ENCODE measurements at regions not wholly inside any gene's neighbourhood (a gene's known extent, or its start where the extent isn't known, plus 50 kb on each side); places are given as distances from the start of the nearest gene placed in this dataset.
A peak's percentile ranks its signal among the peaks of the same experiment; 100 is the strongest.

DNA sequence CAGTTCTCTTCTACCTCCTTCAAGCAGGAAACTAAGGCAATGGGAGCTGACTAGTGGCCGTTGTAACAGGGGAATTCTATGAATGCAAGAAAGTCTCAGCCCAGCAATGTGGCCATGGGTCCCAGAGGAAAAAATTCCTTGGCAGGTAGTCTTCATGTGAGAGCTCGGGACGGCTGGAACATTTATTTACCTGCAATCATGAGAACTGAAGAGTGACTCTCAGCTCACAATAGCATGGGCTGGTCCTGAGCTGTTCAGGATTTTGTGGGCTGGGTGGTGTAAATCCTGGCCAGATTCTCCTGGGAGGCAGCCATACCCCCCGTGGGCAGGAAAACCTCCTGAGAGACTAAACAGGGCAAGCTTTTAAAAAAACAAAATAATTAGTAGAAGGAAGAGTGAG, 330.3 kb upstream of the CTNNB1 start:
- in situ Hi-C loops (cut with HindIII; ENCODE audit: low pct_ligation_motif_present, low sequenced_read_pairs), result no loop called here
- Histone ChIP-seq H3K27ac (no peak overlapping the region), H3K36me3 (replicated peaks) (no peaks in the 10 kb centered on the region), H3K27me3 (replicated peaks) (no peaks in the 10 kb centered on the region), H3K4me3 (ENCODE audit: low read depth, low read length) (no peak overlapping the region)
- no peak for DNase-seq
- TF ChIP-seq, protein P1, sequence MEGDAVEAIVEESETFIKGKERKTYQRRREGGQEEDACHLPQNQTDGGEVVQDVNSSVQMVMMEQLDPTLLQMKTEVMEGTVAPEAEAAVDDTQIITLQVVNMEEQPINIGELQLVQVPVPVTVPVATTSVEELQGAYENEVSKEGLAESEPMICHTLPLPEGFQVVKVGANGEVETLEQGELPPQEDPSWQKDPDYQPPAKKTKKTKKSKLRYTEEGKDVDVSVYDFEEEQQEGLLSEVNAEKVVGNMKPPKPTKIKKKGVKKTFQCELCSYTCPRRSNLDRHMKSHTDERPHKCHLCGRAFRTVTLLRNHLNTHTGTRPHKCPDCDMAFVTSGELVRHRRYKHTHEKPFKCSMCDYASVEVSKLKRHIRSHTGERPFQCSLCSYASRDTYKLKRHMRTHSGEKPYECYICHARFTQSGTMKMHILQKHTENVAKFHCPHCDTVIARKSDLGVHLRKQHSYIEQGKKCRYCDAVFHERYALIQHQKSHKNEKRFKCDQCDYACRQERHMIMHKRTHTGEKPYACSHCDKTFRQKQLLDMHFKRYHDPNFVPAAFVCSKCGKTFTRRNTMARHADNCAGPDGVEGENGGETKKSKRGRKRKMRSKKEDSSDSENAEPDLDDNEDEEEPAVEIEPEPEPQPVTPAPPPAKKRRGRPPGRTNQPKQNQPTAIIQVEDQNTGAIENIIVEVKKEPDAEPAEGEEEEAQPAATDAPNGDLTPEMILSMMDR (IDR thresholded peaks at IDR 0.05; ENCODE audit: low read depth, low read length, missing control alignments), result no peak

DNA sequence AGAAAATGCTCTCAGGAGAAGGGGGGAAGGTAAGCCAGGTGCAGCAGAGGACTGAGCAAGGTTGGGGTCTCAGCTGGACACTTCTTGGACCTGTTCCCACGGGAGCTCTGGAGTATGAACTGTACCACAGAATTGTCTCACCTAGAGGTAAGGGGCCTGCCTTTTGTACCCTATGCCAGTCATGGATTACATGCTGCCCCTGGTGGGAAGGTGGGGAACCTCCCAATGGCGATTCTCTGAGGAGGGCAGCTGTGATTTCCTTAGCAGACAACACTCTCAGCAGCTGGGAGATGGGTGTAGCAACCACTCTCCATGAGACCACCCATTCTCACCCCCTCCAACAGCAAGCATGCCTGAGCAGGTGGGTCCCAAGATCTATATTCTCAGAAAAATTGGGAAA, 329.4 kb upstream of the CTNNB1 start:
- in situ Hi-C loops (cut with HindIII; ENCODE audit: low pct_ligation_motif_present, low sequenced_read_pairs), result no loop called here
- TF ChIP-seq, protein P1 (IDR thresholded peaks at IDR 0.05; ENCODE audit: low read depth, low read length, missing control alignments), result peak; percentile 46

DNA sequence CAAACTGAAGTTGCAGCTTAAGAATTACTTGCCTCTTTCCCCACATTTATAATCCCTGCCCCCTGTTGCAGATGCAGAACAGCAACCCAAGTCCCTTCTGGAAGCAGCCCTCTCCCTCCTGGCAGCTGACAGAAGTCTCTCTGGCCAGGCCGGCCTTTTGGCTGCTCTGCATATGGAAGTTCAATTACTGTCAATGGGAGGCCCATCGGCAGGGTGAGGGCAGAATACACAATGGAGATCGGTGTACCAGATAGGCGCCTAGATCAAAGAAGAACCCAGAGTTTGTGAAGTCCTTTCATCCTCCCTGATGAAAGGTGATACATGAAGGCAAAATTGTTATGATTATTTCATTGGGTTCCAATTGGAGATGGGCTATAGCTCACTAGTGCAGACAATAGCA, 327.9 kb upstream of the CTNNB1 start:
- Histone ChIP-seq H3K27ac (no peak overlapping the region), H3K36me3 (replicated peaks) (no peaks in the 10 kb centered on the region), H3K27me3 (replicated peaks) (no peaks in the 10 kb centered on the region), H3K4me3 (ENCODE audit: low read depth, low read length) (no peak overlapping the region)
- no peak for DNase-seq
- in situ Hi-C loops (cut with HindIII; ENCODE audit: low pct_ligation_motif_present, low sequenced_read_pairs), result no loop called here
- TF ChIP-seq, protein P1 (IDR thresholded peaks at IDR 0.05; ENCODE audit: low read depth, low read length, missing control alignments), result no peak

More for the DNA sequence above, 329.4 kb upstream of the CTNNB1 start:
- H3K4me3 ChIP-seq (ENCODE audit: low read depth, low read length), result no peak overlapping the region
- H3K27ac ChIP-seq, result no peak overlapping the region
- H3K27me3 ChIP-seq (replicated peaks), result no peaks in the 10 kb centered on the region
- DNase-seq, result no peak
- no peaks in the 10 kb centered on the region for H3K36me3 ChIP-seq (replicated peaks)

DNA sequence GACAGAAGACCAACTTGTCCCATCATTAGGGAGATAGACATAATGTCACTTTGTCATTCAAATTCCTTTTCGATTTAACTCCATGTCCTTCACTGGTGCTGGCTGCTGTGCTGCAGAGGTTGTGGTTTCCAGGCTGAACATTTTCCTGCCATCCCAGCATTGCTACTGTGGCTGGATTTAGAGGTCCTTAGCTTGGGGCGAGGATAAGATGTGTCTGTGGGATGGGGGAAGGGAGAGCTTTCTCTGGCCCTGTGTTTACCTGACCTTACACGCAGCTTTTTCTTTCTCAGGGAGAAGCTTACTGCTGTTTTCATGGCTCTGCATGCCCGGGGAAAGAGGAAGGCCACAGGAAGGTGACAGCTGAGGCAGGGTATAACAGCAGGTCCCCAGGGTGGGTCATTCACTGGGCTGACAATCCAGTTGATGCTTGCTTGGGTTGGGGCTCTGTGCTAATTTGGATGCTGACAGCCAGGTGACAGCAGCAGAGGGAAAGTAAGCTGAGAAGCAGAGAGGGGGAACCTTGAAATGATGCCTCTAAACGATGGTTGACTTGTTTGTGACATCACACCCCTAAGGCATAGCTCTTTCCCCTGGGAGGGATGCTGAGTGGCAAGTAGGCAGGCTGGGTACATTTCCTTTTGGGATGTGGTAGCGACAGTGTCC, 326.9 kb upstream of the CTNNB1 start:
- Histone ChIP-seq H3K36me3 (replicated peaks) (no peaks in the 10 kb centered on the region), H3K27me3 (replicated peaks) (no peaks in the 10 kb centered on the region), H3K4me3 (ENCODE audit: low read depth, low read length) (no peak overlapping the region), H3K27ac (no peak overlapping the region)
- TF ChIP-seq, protein P1 (IDR thresholded peaks at IDR 0.05; ENCODE audit: low read depth, low read length, missing control alignments), result no peak
- in situ Hi-C loops (cut with HindIII; ENCODE audit: low pct_ligation_motif_present, low sequenced_read_pairs), result no loop called here
- DNase-seq, result no peak

DNA sequence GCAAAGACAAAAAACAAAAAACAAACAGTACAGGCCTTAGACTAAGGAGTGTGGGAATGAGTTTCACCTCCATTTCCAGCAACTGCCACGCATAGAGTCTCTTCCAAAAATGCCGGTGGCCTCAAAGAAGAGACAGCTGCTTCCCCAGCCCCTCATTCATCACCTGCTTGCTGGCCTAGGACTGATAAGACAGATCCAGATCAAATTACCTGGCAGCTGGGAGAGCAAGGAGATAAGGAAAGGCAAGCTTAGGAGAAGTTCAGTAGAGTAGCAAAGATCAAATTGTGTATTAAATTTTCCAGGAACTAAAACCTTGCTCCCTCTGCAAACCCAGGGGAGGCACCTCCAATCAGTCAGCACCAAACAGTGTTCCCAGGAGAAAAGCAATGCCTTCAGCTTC, 325.8 kb upstream of the CTNNB1 start:
- Histone ChIP-seq H3K27ac (no peak overlapping the region), H3K4me3 (ENCODE audit: low read depth, low read length) (no peak overlapping the region), H3K27me3 (replicated peaks) (no peaks in the 10 kb centered on the region), H3K36me3 (replicated peaks) (no peaks in the 10 kb centered on the region)
- DNase-seq, result no peak
- TF ChIP-seq, protein P1 (IDR thresholded peaks at IDR 0.05; ENCODE audit: low read depth, low read length, missing control alignments), result no peak
- in situ Hi-C loops (cut with HindIII; ENCODE audit: low pct_ligation_motif_present, low sequenced_read_pairs), result no loop called here
